ENCODE measurements at regions not wholly inside any gene's neighbourhood (a gene's known extent, or its start where the extent isn't known, plus 50 kb on each side); places are given as distances from the start of the nearest gene placed in this dataset.

- DNase-seq (ENCODE audit: low read depth in 2 of 2), result no peak
These were observed 288.2 kb upstream of the LRATD1 start for GRCh38 chr2:14344355-14344754.

GRCh38 chr2:14348247-14348646 lies 284.3 kb upstream of the LRATD1 start:
- DNase-seq (ENCODE audit: low read depth in 2 of 2), result no peak

- DNase-seq (ENCODE audit: low read depth in 2 of 2), result no peak
These were observed 281.7 kb upstream of the LRATD1 start for GRCh38 chr2:14350856-14351255.

- no peak for DNase-seq (ENCODE audit: low read depth in 2 of 2)
These were observed 280.4 kb upstream of the LRATD1 start for GRCh38 chr2:14352067-14352466.

- no peak for DNase-seq (ENCODE audit: low read depth in 2 of 2)
These were observed 278.3 kb upstream of the LRATD1 start for GRCh38 chr2:14354231-14354630.

DNA sequence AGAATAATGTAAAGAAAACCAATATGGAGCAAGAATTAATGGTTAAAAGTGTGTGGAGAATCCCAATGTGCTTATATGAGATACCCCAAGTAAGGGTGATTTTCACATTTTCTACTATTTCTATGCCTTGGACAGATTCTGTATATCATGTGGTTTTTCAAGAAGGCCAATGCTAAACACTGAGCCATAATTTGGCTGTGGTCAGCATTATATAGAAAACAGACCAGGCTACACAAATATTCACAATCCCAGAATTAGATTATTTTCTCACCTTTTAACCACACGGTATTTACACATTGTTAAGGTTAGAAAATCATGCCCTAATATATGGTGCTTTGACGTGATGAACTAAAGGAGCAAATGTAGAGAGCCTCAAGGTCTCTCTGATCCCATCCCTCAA lies 277.4 kb upstream of the LRATD1 start:
- no peak for DNase-seq (ENCODE audit: low read depth in 2 of 2)

DNA sequence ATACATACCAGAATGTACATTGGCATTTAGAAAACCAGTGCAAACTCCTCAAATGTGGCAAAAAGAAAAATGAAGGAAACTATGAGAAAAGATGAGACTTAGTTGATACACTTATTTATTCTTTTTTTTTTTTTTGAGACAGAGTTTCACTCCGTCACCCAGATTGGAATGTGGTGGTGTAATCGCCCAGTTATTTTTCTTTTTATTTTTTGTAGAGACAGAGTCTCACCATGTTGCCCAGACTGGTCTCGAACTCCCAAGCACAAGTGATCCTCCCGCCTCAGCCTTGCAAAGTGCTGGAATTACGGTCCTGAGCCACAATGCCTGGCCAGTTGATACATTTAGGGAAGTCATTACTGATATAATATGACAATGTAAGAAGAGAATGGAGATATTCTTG lies 274.2 kb upstream of the LRATD1 start:
- no peak for DNase-seq (ENCODE audit: low read depth in 2 of 2)

DNA sequence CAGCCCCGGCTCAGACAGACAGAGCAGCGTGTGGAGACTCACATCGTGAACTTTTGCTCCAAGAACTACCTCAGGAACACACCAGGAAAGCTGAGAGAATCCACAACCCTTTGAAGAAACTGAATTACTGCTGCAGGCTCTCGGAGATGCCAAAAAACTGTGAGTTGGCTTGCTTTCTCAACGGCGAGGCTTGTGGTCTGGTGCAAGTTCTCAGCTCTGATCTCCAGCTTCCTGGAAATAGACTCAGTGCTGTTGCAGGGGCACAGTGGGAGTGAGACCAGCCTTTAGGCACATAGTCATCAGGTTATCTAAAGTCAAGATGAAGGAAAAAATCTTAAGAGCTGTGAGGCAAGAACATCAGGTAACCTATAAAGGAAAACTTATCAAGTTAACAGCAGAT lies 273.7 kb upstream of the LRATD1 start:
- DNase-seq (ENCODE audit: low read depth in 2 of 2), result no peak

DNA sequence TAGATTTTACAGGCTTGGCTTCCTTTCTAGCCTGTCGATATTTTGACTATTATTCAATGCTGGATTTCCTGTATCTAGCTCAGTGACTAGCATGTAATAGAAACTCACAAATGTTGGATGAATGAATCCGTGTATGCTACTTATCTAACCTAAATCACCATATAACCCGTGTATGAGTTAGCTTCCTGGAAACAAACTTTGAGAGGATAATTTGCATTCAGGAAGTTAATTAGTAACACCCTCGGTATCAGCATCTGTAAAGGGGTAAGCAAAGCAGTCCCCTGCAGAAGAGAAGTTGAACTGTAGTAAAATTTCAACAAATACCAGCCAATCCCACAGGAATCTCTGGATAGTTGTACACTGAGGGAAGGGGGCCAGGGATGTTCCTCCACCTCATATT lies 269.4 kb upstream of the LRATD1 start:
- DNase-seq (ENCODE audit: low read depth in 2 of 2), result no peak

GRCh38 chr2:14363976-14364375 lies 268.5 kb upstream of the LRATD1 start:
- no peak for DNase-seq (ENCODE audit: low read depth in 2 of 2)

DNA sequence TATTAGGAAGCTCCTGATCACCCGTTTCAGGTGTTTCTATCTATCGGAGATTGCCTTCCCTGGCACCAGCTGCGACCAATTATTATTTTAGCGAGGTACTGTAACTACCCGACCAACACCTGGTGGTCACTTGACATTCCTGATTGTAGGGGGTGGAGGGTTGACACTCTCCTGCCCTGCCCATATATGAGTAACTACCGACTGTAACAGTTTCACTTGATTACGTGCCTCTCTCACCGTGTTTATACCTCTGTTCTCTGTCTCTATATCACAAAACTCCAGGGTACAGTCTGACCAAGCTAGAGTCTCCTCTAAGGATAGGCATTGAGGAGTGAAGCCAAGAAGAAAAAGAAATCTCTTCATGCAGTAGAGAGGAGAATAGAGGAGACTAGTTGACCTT lies 268.0 kb upstream of the LRATD1 start:
- DNase-seq (ENCODE audit: low read depth in 2 of 2), result no peak

DNA sequence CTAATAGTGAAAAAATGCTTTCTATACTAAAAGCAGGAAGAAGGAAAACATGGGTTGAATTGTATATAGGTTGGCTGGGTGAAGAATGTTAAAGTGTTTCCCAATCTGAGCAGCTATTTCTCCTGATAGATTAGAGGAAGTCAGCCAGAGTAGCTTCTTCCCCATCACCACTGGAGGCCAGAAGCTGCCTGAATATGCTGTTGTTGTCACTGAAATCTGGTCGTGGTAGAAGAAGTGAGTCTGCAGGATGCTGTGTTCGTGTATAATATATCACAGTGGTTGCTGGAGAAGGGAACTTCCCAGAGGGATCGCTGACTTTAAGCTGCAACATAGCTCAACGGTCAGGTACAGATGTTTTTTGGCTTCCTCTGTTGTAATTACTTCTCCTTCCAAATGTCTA lies 247.5 kb upstream of the LRATD1 start:
- no peak for DNase-seq (ENCODE audit: low read depth in 2 of 2)

DNA sequence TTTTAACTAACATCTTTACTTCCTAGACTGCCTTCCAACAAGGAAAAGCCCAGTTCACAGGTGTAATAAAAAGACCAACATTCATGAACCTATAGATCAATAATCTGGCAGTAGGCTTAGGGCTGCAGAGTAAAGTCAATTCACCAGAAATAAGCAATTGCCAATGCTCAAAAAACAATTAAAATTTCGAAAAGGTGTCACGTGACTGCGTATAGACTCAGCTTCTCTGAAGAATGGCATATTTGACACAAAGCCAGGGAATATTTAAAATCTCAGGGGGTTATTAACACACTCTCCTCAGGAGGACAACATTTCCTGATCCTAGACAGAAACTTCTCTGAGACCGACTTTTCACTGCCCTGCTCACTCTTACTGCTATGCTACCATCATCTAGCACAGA lies 245.2 kb upstream of the LRATD1 start:
- DNase-seq (ENCODE audit: low read depth in 2 of 2), result no peak

DNA sequence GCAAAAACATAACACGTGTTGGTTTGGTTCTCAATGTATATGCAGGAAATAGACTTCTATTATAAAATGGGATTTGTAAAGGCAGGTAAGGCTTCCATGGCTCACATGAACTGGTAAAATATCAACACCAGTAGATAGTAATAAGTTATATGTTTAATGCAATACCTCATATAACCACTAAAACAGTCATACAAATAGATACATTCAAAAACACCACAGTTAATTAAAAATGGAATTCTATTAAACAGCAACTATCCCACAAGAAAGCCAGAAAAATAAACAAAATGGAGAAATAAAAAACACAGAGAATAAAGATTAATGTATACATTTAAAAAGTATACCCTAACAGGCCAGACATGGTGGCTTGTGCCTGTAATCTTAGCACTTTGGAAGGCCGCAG lies 243.8 kb upstream of the LRATD1 start:
- no peak for DNase-seq (ENCODE audit: low read depth in 2 of 2)

DNA sequence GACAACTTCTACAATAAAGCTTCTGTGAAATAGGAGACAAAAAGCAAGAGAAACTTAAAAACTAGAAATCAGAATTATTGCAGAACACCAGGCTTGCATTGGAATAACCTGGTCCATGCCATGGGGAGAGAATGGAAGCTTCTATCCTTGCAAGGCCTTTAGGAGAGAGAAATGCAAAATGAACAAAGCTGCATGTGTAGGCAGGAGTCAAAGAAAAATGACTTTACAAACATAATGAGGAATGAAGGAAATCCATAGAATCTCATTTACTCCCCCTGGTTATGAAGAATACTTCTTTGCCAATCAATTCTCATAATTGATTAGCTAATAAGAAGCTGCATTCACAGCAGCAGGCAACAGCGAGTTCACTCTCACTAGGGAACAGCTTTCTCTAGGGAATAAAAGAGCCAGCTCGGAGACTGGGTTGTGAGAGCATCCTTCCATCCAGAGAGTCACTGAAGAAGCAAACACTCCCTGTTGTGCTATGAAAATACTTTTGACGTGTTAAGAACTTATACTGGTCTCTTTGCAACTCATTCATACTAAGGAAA lies 235.9 kb upstream of the LRATD1 start:
- no peak for DNase-seq (ENCODE audit: low read depth in 2 of 2)

DNA sequence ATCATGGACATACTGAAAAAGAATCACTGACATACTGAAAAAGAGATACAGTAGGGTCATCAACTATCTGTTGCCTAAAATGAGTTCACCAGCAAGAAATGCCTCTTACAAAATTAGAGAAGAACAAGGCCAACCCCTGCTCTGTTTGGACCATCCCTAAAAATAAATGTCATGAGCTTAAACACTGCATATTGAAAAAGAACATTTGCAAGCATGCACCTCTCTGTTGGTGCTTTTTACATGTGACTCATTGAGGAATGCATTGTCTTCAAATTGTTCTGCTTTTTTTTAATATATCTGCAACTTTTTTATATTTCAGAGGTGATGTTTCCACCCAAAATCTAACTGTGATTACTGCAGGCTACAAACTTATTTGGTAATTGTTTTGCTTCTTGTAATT lies 233.9 kb upstream of the LRATD1 start:
- no peak for DNase-seq (ENCODE audit: low read depth in 2 of 2)

- DNase-seq (ENCODE audit: low read depth in 2 of 2), result no peak
These were observed 230.6 kb upstream of the LRATD1 start for GRCh38 chr2:14401873-14402272.

- no peak for DNase-seq (ENCODE audit: low read depth in 2 of 2)
These were observed 223.8 kb upstream of the LRATD1 start for GRCh38 chr2:14408695-14409094.

DNA sequence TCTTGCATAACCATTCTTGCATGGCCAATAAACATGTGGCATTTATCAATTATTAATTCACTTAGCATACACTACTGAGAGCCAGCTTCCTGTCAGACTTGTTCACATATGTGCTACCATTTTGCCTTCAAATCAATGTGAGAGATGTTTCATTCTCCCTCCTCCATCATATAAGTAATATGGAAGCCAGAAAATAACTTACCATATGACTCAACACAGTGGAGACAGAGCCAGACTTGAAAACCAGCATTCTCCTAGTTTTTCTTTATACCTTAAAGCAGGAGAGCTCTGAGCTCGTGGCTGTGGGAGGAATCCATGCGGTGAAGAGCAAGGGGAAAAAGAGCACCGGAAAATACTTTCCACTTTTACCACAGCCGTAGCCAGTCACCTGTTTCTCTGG lies 215.0 kb upstream of the LRATD1 start:
- DNase-seq (ENCODE audit: low read depth in 2 of 2), result no peak

DNA sequence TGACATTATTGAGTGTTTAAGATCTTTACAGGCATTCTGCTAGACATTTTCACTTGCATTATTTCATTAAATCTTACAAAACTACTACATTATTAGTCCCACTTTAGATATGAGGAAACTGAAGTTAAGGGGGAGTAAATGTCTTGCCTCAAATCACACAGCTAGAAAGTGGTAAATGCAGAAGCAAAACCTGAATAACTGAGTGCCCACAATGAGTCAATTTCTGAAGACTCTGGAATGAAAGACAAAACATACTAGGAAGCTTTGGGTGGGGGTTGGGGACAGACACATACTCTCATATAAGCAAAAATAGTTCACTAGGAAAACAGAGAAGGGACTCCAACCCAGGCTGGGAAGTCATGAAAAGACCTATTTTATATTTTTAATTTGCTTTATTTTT lies 214.4 kb upstream of the LRATD1 start:
- no peak for DNase-seq (ENCODE audit: low read depth in 2 of 2)

GRCh38 chr2:14420851-14421250 lies 211.7 kb upstream of the LRATD1 start:
- no peak for DNase-seq (ENCODE audit: low read depth in 2 of 2)

DNA sequence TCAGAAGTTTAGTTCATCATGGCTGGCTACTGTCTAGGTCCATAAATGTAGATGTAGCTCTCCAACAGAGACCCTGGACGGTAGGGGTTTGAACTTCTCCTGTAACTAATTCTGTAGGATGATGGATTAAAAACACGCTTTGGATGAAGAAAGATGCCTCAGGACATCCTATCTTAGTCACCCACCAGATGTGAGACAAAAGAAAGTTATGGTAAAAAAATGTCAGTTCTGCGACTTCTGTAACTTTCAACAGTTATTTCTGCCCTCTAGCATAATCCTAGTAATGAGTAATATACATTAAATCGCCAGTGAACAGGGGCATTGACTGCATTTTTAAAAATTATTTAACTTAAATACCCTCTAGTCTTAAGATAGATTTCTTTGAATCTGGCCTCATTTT lies 210.1 kb upstream of the LRATD1 start:
- DNase-seq (ENCODE audit: low read depth in 2 of 2), result no peak

DNA sequence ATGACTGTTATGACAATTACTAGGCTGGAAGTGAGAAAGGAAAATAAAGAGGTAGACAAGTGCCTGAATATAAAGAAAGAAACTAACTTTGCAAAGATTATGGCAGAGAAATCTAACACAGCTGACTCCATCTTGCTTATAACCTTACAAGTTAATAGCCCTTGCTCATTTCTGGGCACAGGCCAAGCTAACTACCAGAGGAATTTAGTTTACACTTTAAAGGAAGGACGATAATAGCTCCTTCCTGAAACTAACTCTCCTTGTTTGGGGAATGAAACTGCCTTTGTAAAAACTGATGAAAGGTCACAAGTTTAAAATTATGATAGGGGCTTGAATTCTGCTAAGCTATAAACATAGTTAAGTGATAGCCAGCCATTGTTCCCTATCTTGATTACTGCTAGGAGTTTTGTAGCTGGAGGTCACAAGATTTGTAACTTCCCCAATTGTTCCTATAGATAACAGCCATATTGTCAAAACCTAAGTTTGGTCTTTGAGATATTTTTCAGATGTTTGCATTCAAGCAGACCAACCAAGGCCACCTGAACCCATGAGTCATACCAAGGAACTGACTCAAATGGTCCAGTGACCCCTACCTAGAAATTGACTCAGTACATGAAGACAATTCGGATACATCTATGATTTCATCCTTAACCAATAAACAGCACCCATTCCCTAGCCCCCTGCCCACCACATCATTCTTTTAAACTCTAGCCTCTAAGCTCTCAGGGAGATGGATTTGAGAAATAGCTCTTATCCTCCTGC lies 209.2 kb upstream of the LRATD1 start:
- no peak for DNase-seq (ENCODE audit: low read depth in 2 of 2)

All from activated CD8-positive, alpha-beta memory T cell treated with anti-CD3 and anti-CD28 coated beads for 4 hours (primary cell).